DOHH2 (cell line): ENCODE measurements at regions not wholly inside any gene's neighbourhood (a gene's known extent, or its start where the extent isn't known, plus 50 kb on each side); places are given as distances from the start of the nearest gene placed in this dataset.

ENCODE experiments used
- H3F3A ChIP-seq: fragments of 200-600 bp; sonication (generic), shearing (Covaris generic); 2 replicates; pipeline ENCODE4 v1.6.0; 2016; ENCODE audit warnings: antibody characterized with exemption, mild to moderate bottlenecking; ENCODE audit not compliant: control insufficient read depth, insufficient read depth
- H3K27ac ChIP-seq: fragments of 200-600 bp; sonication (generic); 2 replicates; pipeline ENCODE4 v1.5.1; 2014; ENCODE audit warnings: low read depth, mild to moderate bottlenecking, low read length, moderate library complexity
- H3K27me3 ChIP-seq: fragments of 200-600 bp; sonication (generic); 2 replicates; pipeline ENCODE4 v1.6.1; 2014; ENCODE audit warnings: mild to moderate bottlenecking, low read length, mixed read lengths; ENCODE audit not compliant: control insufficient read depth
- H3K36me3 ChIP-seq: fragments of 200-600 bp; sonication (generic); 2 replicates; pipeline ENCODE4 v1.6.1; 2014; ENCODE audit warnings: mild to moderate bottlenecking, low read length, moderate library complexity, mixed read lengths; ENCODE audit not compliant: control insufficient read depth
- H3K4me1 ChIP-seq: fragments of 200-600 bp; sonication (generic); 2 replicates; pipeline ENCODE4 v1.6.1; 2014; ENCODE audit warnings: mild to moderate bottlenecking, low read length, mixed read lengths; ENCODE audit not compliant: control insufficient read depth
- H3K4me2 ChIP-seq: fragments of 200-600 bp; sonication (generic); 2 replicates; pipeline ENCODE4 v1.6.0; 2014; ENCODE audit warnings: mild to moderate bottlenecking, low read length, moderate library complexity
- H3K4me3 ChIP-seq: fragments of 200-600 bp; sonication (generic); 2 replicates; pipeline ENCODE4 v1.5.1; 2014; ENCODE audit warnings: mild to moderate bottlenecking, low read length, mixed read lengths
- H3K79me2 ChIP-seq: fragments of 200-600 bp; sonication (generic); 2 replicates; pipeline ENCODE4 v1.6.1; 2014; ENCODE audit warnings: mild to moderate bottlenecking, low read length, mixed read lengths; ENCODE audit not compliant: control insufficient read depth
- H3K9me2 ChIP-seq: fragments of 200-600 bp; sonication (generic); replicated peaks from 2 replicates; pipeline ENCODE4 v1.6.1; 2014; ENCODE audit warnings: mild to moderate bottlenecking, low read length, mixed read lengths; ENCODE audit not compliant: control insufficient read depth
- H3K9me3 ChIP-seq: fragments of 200-600 bp; sonication (generic); 2 replicates; pipeline ENCODE4 v1.6.1; 2014; ENCODE audit warnings: antibody characterized with exemption, low read length, mixed read lengths; ENCODE audit not compliant: control insufficient read depth, insufficient read depth
- H4K20me1 ChIP-seq: fragments of 200-600 bp; sonication (generic); 2 replicates; pipeline ENCODE4 v1.6.0; 2014; ENCODE audit warnings: low read depth, mild to moderate bottlenecking, antibody characterized with exemption, low read length, moderate library complexity; ENCODE audit not compliant: control insufficient read depth, insufficient read depth
- CTCF ChIP-seq: fragments of 200-600 bp; sonication (generic); IDR thresholded peaks from one replicate; pipeline ENCODE4 v1.5.1; 2014; ENCODE audit warnings: antibody characterized with exemption, mild to moderate bottlenecking, low read depth, low read length; ENCODE audit not compliant: poor library complexity, severe bottlenecking
- EZH2phosphoT487 ChIP-seq: fragments of 200-600 bp; sonication (generic); IDR thresholded peaks from 2 replicates; pipeline ENCODE4 v1.6.1; 2017; ENCODE audit warnings: borderline replicate concordance, mild to moderate bottlenecking, antibody characterized with exemption, low read length, moderate library complexity, mixed read lengths

GRCh38 chr3:18853269-18853668, 295.0 kb upstream of the KCNH8 start:
- Histone ChIP-seq H3F3A (no peaks in the 10 kb centered on the region), H3K27ac (no peak overlapping the region), H3K79me2 (no peaks in the 10 kb centered on the region), H3K4me2 (no peak overlapping the region), H3K27me3 (no peaks in the 10 kb centered on the region), H4K20me1 (no peaks in the 10 kb centered on the region), H3K9me2 (no peaks in the 10 kb centered on the region), H3K9me3 (no peaks in the 10 kb centered on the region; the same call in 1 of the 2 replicates), H3K4me1 (no peaks in the 10 kb centered on the region), H3K36me3 (no peaks in the 10 kb centered on the region), H3K4me3 (no peak overlapping the region)
- TF ChIP-seq CTCF (no peak), EZH2phosphoT487 (no peak)

GRCh38 chr3:18847583-18848197, 300.6 kb upstream of the KCNH8 start:
- no peak for TF ChIP-seq EZH2phosphoT487
- TF ChIP-seq CTCF, result peak; percentile 50
- H3K9me2 ChIP-seq, result no peaks in the 10 kb centered on the region
- H3K36me3 ChIP-seq, result no peaks in the 10 kb centered on the region
- no peaks in the 10 kb centered on the region for H3F3A ChIP-seq
- H3K27ac ChIP-seq, result no peak overlapping the region
- no peaks in the 10 kb centered on the region for H3K79me2 ChIP-seq
- H3K27me3 ChIP-seq, result no peaks in the 10 kb centered on the region
- no peak overlapping the region for H3K4me3 ChIP-seq
- H3K9me3 ChIP-seq, result no peaks in the 10 kb centered on the region
- H3K4me2 ChIP-seq, result no peak overlapping the region
- no peaks in the 10 kb centered on the region for H4K20me1 ChIP-seq
- H3K4me1 ChIP-seq, result no peaks in the 10 kb centered on the region

GRCh38 chr3:18843983-18844382, 304.3 kb upstream of the KCNH8 start:
- Histone ChIP-seq H3K4me2 (no peak overlapping the region), H3K9me2 (no peaks in the 10 kb centered on the region), H3K79me2 (no peaks in the 10 kb centered on the region), H3K9me3 (no peaks in the 10 kb centered on the region), H4K20me1 (no peaks in the 10 kb centered on the region), H3K27me3 (no peaks in the 10 kb centered on the region), H3K4me3 (no peak overlapping the region), H3K4me1 (no peaks in the 10 kb centered on the region), H3K36me3 (no peaks in the 10 kb centered on the region), H3F3A (no peaks in the 10 kb centered on the region), H3K27ac (no peak overlapping the region)
- TF ChIP-seq EZH2phosphoT487, result no peak
- no peak for TF ChIP-seq CTCF
